Activated naive CD8-positive, alpha-beta T cell treated with anti-CD3 and anti-CD28 coated beads, Interleukin-2, amount 10 ng/mL, durations not matched to agents 7 days and 5 days (primary cell): ENCODE measurements at regions not wholly inside any gene's neighbourhood (a gene's known extent, or its start where the extent isn't known, plus 50 kb on each side); places are given as distances from the start of the nearest gene placed in this dataset.
A peak's percentile ranks its signal among the peaks of the same experiment; 100 is the strongest.

Experiments used
- ATAC-seq: fragments of 150-1000 bp; cut with Tn5 transposase; one replicate; pipeline ENCODE4 v1.10.0; 2021; ENCODE audit warnings: low read depth, moderate library complexity
- POLR2A ChIA-PET: fragments of 350-600 bp; sonication (Branson Sonifier 250); formaldehyde crosslinking; loops from one replicate; lab custom pipeline; 2021; ENCODE audit warnings: antibody characterized with exemption; lab: Charles Lee
- DNase-seq: peaks from one replicate; pipeline ENCODE4 v3.0.0; 2021
- H3K27ac Mint-ChIP-seq: one replicate; pipeline ENCODE4 v1.8.0; 2022; ENCODE audit warnings: mild to moderate bottlenecking, mixed read lengths
- H3K27me3 Mint-ChIP-seq: one replicate; pipeline ENCODE4 v1.8.0; 2022; ENCODE audit warnings: mild to moderate bottlenecking, moderate library complexity, mixed read lengths
- H3K36me3 Mint-ChIP-seq: one replicate; pipeline ENCODE4 v1.8.0; 2021; ENCODE audit warnings: mild to moderate bottlenecking, mixed read lengths
- H3K4me1 Mint-ChIP-seq: one replicate; pipeline ENCODE4 v1.8.0; 2021; ENCODE audit warnings: mixed read lengths
- H3K4me3 Mint-ChIP-seq: one replicate; pipeline ENCODE4 v1.8.0; 2022; ENCODE audit warnings: mild to moderate bottlenecking, moderate library complexity, mixed read lengths
- H3K9me3 Mint-ChIP-seq: one replicate; pipeline ENCODE4 v1.8.0; 2021; ENCODE audit warnings: mixed read lengths

- Mint-ChIP-seq H3K4me1 (no peaks in the 10 kb centered on the region), H3K27me3 (no peaks in the 10 kb centered on the region)
Observed at GRCh38 chr22:48320683-48321451, 1506.8 kb downstream of the BRD1 start.

DNA sequence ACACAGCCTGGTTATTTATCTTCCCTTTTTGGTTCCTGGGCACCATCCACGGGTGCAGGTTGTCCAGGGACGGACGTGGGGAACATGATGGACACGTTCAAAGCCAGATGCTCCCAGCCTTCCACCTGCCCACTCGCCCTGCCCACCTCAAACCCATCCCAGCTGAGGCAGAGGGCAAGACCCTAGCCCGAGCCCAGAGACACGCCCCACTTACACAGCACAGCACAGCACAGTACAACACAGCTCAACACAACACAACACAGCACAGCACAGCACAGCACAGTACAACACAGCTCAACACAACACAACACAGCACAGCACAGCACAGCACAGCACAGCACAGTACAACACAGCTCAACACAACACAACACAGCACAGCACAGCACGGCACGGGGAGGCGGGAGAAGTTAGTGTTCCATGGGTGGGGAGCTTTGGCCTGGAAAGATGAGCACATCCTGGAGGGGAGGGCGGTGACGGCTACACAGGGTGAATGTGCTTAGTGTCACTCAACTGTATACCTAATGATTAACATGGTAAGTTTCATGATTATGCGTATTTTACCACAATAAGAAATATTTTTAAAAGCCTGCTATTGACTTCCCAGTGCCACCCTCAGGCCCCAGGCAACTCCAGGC is 1507.5 kb downstream of the BRD1 start:
- H3K9me3 Mint-ChIP-seq: peaks cover 1% of the 10 kb centered on the region
- H3K27ac Mint-ChIP-seq: no peak overlapping the region
- no peaks in the 10 kb centered on the region for H3K27me3 Mint-ChIP-seq
- DNase-seq: peak; percentile 12
- no peak for ATAC-seq
- H3K36me3 Mint-ChIP-seq: no peaks in the 10 kb centered on the region
- no peaks in the 10 kb centered on the region for H3K4me1 Mint-ChIP-seq
- POLR2A ChIA-PET: no interaction called here
- H3K4me3 Mint-ChIP-seq: no peak overlapping the region

More at GRCh38 chr22:48320683-48321451, 1506.8 kb downstream of the BRD1 start:
- DNase-seq (no peak), ATAC-seq (no peak)
- H3K9me3 Mint-ChIP-seq: peaks cover 1% of the 10 kb centered on the region
- no peak overlapping the region for H3K27ac Mint-ChIP-seq
- no peaks in the 10 kb centered on the region for H3K36me3 Mint-ChIP-seq
- POLR2A ChIA-PET: no interaction called here
- H3K4me3 Mint-ChIP-seq: no peak overlapping the region

DNA sequence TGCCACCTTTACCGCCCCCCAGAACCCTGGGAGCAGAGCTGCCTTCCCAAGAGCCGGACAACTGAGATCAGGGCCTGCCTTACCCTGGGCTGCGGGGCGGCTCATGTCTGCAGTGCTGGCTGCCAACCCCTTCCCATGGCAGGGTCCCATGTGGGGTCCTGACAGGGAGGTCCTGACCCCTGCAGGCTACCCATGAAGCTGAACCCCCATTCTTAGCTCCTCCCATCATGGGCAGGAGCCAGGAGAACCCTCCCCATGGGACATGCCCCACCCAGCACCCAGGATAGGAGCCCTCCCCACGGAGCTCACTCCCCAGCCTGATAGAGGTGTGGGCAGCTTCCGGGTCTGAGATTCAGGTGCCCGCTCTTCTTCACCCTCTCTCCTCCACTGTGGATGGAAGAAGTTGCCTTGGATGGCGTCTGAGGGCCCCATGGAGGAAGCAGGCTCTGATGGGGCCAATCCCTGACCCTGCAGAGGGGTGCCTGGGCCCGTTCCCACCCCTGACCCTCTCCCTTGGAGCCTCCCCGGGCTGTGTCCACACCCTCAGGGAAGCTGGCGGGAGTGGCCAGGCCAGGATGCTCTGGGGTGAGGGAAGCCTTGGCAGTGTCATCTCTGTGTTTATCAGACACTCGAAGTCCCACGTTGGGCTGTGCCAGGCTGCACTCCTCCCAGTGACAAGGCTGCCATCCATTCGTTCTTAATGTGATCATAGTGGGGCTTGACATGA is 1508.2 kb downstream of the BRD1 start:
- ATAC-seq: no peak
- no peaks in the 10 kb centered on the region for H3K36me3 Mint-ChIP-seq
- H3K4me3 Mint-ChIP-seq: no peak overlapping the region

GRCh38 chr22:48318575-48319320 is 1508.9 kb downstream of the BRD1 start:
- ATAC-seq (no peak), DNase-seq (peak; percentile 9)
- Mint-ChIP-seq H3K9me3 (no peaks in the 10 kb centered on the region), H3K36me3 (no peaks in the 10 kb centered on the region), H3K27ac (no peak overlapping the region), H3K27me3 (no peaks in the 10 kb centered on the region), H3K4me3 (no peak overlapping the region), H3K4me1 (no peaks in the 10 kb centered on the region)
- POLR2A ChIA-PET: no interaction called here

More for the DNA sequence above, 1508.2 kb downstream of the BRD1 start:
- Mint-ChIP-seq H3K27ac (no peak overlapping the region), H3K27me3 (no peaks in the 10 kb centered on the region), H3K9me3 (peaks cover 1% of the 10 kb centered on the region), H3K4me1 (no peaks in the 10 kb centered on the region)
- DNase-seq: peak; percentile 10
- POLR2A ChIA-PET: no interaction called here

- no peaks in the 10 kb centered on the region for H3K27me3 Mint-ChIP-seq
- ATAC-seq (no peak), DNase-seq (peak; percentile 2)
- no peaks in the 10 kb centered on the region for H3K36me3 Mint-ChIP-seq
- POLR2A ChIA-PET: no interaction called here
- no peaks in the 10 kb centered on the region for H3K4me1 Mint-ChIP-seq
- no peaks in the 10 kb centered on the region for H3K9me3 Mint-ChIP-seq
- no peak overlapping the region for H3K27ac Mint-ChIP-seq
- no peak overlapping the region for H3K4me3 Mint-ChIP-seq
Observed at GRCh38 chr22:48318173-48318572, 1509.5 kb downstream of the BRD1 start.

- Mint-ChIP-seq H3K36me3 (no peaks in the 10 kb centered on the region), H3K27ac (no peak overlapping the region), H3K4me1 (no peaks in the 10 kb centered on the region), H3K27me3 (no peaks in the 10 kb centered on the region), H3K4me3 (no peak overlapping the region), H3K9me3 (peaks cover 6% of the 10 kb centered on the region)
- POLR2A ChIA-PET: no interaction called here
- DNase-seq: peak; percentile 10
- no peak for ATAC-seq
Observed at GRCh38 chr22:48316257-48317250, 1511.1 kb downstream of the BRD1 start.

DNA sequence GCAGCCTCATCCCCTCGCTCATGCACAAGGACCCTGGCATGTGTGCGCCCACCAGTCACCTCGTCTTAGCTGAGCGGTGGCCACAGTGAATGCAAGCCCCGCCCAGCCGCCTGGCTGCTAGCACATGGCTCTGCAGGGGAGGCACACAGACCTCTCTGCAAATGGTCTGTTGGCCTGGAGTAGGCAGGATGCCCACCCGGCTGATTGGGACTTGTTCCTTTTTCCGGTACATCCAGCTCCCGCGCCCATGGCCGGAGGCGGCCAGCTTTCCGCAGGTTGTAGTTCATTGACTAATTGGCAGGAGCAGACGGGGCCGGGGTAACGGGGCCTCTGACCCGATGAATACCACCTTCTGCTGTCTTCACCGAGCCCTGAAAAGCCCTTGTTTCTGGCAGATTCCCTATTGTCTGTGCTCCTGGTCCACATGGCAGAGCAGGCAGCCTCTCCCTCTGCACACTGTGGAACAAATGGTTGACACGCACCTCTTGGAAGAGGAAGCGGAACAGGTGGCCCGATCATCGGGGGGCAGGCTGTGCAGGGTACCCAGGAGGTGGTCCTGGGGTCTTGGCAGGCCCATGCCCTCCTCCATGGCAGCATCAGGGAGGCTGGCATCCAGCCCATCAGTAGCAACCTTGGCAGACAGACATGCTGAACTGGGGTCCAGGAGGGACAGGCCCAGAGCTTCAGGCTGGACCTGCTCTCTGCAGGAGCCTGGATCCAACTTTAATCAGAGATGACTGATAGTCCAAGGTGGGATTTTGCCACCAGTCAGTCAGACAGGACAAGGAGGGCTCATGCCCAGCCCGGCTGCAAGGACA is 1512.0 kb downstream of the BRD1 start:
- DNase-seq (peak; percentile 5), ATAC-seq (no peak)
- no peak overlapping the region for H3K27ac Mint-ChIP-seq
- no peak overlapping the region for H3K4me3 Mint-ChIP-seq
- no peaks in the 10 kb centered on the region for H3K27me3 Mint-ChIP-seq
- no peaks in the 10 kb centered on the region for H3K36me3 Mint-ChIP-seq
- no peaks in the 10 kb centered on the region for H3K4me1 Mint-ChIP-seq
- peaks cover 6% of the 10 kb centered on the region for H3K9me3 Mint-ChIP-seq
- POLR2A ChIA-PET: no interaction called here

DNA sequence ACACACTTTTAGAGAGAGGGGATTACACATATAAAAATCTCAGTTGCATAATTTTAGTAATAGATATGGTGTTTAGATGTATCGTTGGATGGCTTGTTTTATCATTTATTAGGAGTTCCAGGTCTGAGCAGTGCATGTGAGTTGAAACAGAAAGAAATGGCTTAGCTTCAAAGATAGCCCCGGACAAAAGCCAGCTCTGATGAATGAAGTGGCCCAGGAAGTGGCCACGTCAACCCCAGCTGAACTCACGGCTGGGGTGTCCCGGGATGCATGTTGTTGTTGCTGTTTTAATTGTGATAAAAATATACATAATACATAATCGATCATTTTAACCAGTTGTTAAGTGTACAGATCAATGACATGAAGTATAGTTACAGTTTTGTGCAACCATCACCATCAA is 1513.6 kb downstream of the BRD1 start:
- H3K4me1 Mint-ChIP-seq: no peaks in the 10 kb centered on the region
- ATAC-seq (no peak), DNase-seq (no peak)
- no peak overlapping the region for H3K27ac Mint-ChIP-seq
- no peaks in the 10 kb centered on the region for H3K27me3 Mint-ChIP-seq
- POLR2A ChIA-PET: no interaction called here
- H3K9me3 Mint-ChIP-seq: peaks cover 6% of the 10 kb centered on the region
- no peak overlapping the region for H3K4me3 Mint-ChIP-seq
- H3K36me3 Mint-ChIP-seq: no peaks in the 10 kb centered on the region

DNA sequence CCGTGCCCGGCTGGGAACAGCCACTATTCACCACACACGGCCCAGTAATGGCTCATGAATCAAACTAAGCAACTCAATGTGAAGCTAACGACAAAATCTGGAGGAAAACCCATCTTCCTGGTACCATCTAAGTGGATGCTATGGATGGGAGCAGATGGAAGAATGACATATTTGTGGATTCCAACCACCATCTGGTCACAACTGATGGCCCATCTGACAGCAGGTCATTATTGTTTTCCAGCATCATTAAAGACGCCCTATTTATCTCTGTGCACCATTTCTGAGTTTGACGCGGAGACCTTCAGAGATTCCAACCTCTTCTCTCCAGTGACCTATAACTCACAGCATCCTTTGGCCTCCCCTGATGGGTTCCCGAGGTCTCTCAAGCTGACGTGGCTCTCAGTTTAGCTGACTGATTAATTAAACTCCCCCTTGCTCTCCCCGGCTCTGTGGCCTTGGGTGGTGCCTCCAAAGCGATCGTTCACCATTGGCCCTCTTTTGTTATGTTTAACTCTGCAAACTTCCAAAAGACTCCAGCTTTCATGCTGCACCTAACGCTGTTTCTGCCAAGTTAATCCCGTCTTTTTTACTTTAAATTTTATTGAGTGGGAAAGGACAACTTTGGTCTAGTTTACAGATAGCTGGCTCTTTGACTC is 1514.4 kb downstream of the BRD1 start:
- DNase-seq (no peak), ATAC-seq (no peak)
- Mint-ChIP-seq H3K36me3 (no peaks in the 10 kb centered on the region), H3K27me3 (no peaks in the 10 kb centered on the region), H3K4me3 (no peak overlapping the region), H3K9me3 (peaks cover 6% of the 10 kb centered on the region), H3K27ac (no peak overlapping the region), H3K4me1 (no peaks in the 10 kb centered on the region)
- POLR2A ChIA-PET: no interaction called here

DNA sequence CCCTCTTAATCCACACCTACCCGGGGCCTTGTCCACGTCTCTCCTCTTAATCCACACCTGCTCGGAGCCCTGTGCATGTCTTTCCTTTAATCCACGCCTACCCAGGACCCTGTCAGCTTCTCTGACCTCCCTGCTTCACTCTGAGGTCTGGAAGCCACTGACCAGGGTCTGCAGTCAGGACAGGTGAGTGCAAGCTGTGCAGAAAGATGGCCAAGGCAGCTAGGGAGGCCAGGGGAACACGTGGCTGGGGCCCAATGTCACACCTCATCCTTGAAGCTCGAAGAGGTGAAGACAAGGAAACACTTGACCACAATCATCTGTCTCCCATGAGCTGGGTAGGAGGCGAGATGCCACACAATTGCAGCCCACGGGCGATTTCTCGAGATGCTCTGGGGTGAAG is 1516.9 kb downstream of the BRD1 start:
- DNase-seq (no peak), ATAC-seq (no peak)
- Mint-ChIP-seq H3K9me3 (peaks cover 6% of the 10 kb centered on the region), H3K27me3 (no peaks in the 10 kb centered on the region), H3K4me3 (no peak overlapping the region), H3K4me1 (no peaks in the 10 kb centered on the region), H3K27ac (no peak overlapping the region), H3K36me3 (no peaks in the 10 kb centered on the region)
- POLR2A ChIA-PET: no interaction called here

- POLR2A ChIA-PET: no interaction called here
- Mint-ChIP-seq H3K9me3 (peaks cover 6% of the 10 kb centered on the region), H3K36me3 (no peaks in the 10 kb centered on the region), H3K27ac (no peak overlapping the region), H3K27me3 (no peaks in the 10 kb centered on the region), H3K4me1 (no peaks in the 10 kb centered on the region), H3K4me3 (no peak overlapping the region)
- no peak for ATAC-seq
- no peak for DNase-seq
Observed at GRCh38 chr22:48310289-48310688, 1517.4 kb downstream of the BRD1 start.
